Endothelial cell of umbilical vein (primary cell): ENCODE measurements at regions not wholly inside any gene's neighbourhood (a gene's known extent, or its start where the extent isn't known, plus 50 kb on each side); places are given as distances from the start of the nearest gene placed in this dataset.

Source experiments
- BruUV-seq: library from RNA; stranded (reverse); fragments of 400-500 nt; replicated peaks from 2 replicates; lab custom pipeline; 2021; lab: Mats Ljungman, UMichigan
- CTCF ChIA-PET: fragments of 300-600, 350-600 bp; sonication (Branson Sonifier 250); formaldehyde crosslinking; loops from one replicate; lab custom pipeline; 2021; ENCODE audit warnings: antibody characterized with exemption, inconsistent platforms; lab: Charles Lee
- POLR2A ChIA-PET: fragments of 300-600, 350-600 bp; sonication (Branson Sonifier 250); formaldehyde crosslinking; loops from one replicate; lab custom pipeline; 2021; ENCODE audit warnings: antibody characterized with exemption, inconsistent platforms; lab: Charles Lee
- DNase-seq: peaks from one replicate; pipeline ENCODE4 v3.0.0-alpha.2; 2011; ENCODE audit warnings: low read depth, low spot score
- FAIRE-seq: peaks from 2 replicates; lab custom pipeline; 2011; peaks lifted over from hg19 to GRCh38; lab: Jason Lieb, UNC
- H2AFZ ChIP-seq: 2 replicates; pipeline ENCODE4 v1.6.0; 2012; ENCODE audit warnings: low read depth, low read length, control low read depth, inconsistent platforms
- H3K27ac ChIP-seq: 2 replicates; pipeline ENCODE4 v1.5.1; 2011; ENCODE audit warnings: low read depth, mild to moderate bottlenecking, control low read depth, low read length, moderate library complexity; ENCODE audit not compliant: insufficient read depth
- H3K27me3 ChIP-seq, 2 experiments: 2 replicates each; pipeline versions ENCODE4 v1.6.0 to v1.6.1; 2011; ENCODE audit warnings: low read length in 2 of 2, mixed read lengths in 1 of 2; ENCODE audit not compliant: control insufficient read depth in 2 of 2, insufficient read depth in 2 of 2
- H3K36me3 ChIP-seq, 2 experiments: 2 replicates in 1 of 2; 3 replicates in 1 of 2; pipeline ENCODE4 v1.5.1; 2011; ENCODE audit warnings: low read length in 2 of 2, mild to moderate bottlenecking in 1 of 2, moderate library complexity in 1 of 2; ENCODE audit not compliant: control insufficient read depth in 2 of 2, insufficient read depth in 2 of 2; ENCODE audit errors: extremely low read depth in 1 of 2
- H3K4me1 ChIP-seq: 3 replicates; pipeline ENCODE4 v1.5.1; 2011; ENCODE audit warnings: mild to moderate bottlenecking, low read length; ENCODE audit not compliant: control insufficient read depth, insufficient read depth; ENCODE audit errors: extremely low read depth
- H3K4me2 ChIP-seq: 2 replicates; pipeline ENCODE4 v1.6.1; 2011; ENCODE audit warnings: low read length, control low read depth, mixed read lengths; ENCODE audit not compliant: insufficient read depth
- H3K4me3 ChIP-seq, 3 experiments: fragments of 200-600 bp in 1 of 3; sonication (generic), shearing (Covaris generic) in 1 of 3; replicated peaks in 1 of 3; 2 replicates each; pipeline ENCODE4 v1.5.1; 2011 to 2016; ENCODE audit warnings: control low read depth in 3 of 3, low read length in 3 of 3, mild to moderate bottlenecking in 2 of 3, inconsistent platforms in 1 of 3, low read depth in 1 of 3, moderate library complexity in 1 of 3; ENCODE audit not compliant: insufficient read depth in 1 of 3
- H3K79me2 ChIP-seq: 2 replicates; pipeline ENCODE4 v1.6.0; 2012; ENCODE audit warnings: low read length, inconsistent platforms; ENCODE audit not compliant: control insufficient read depth, insufficient read depth
- H3K9ac ChIP-seq: replicated peaks from 2 replicates; pipeline ENCODE3; 2011; ENCODE audit warnings: low read length, control low read depth; ENCODE audit not compliant: insufficient read depth; ENCODE audit errors: extremely low read depth
- H3K9me1 ChIP-seq: replicated peaks from 3 replicates; pipeline ENCODE4 v1.6.0; 2011; ENCODE audit warnings: mild to moderate bottlenecking, low read length; ENCODE audit not compliant: control insufficient read depth, insufficient read depth; ENCODE audit errors: extremely low read depth
- H3K9me3 ChIP-seq: replicated peaks from 2 replicates; pipeline ENCODE4 v1.5.1; 2012; ENCODE audit warnings: low read length, inconsistent platforms; ENCODE audit not compliant: control insufficient read depth, insufficient read depth
- H4K20me1 ChIP-seq: replicated peaks from 2 replicates; pipeline ENCODE3; 2011; ENCODE audit warnings: mild to moderate bottlenecking, low read length; ENCODE audit not compliant: control insufficient read depth, insufficient read depth; ENCODE audit errors: extremely low read depth
- EZH2 ChIP-seq: IDR thresholded peaks from 2 replicates; pipeline ENCODE4 v1.6.1; 2012; ENCODE audit warnings: borderline replicate concordance, low read depth, mild to moderate bottlenecking, moderate library complexity, low read length, inconsistent platforms; ENCODE audit not compliant: severe bottlenecking
- FOS ChIP-seq: IDR thresholded peaks from 2 replicates; pipeline ENCODE4 v1.6.1; 2011; ENCODE audit warnings: mild to moderate bottlenecking, low read length, moderate library complexity, borderline replicate concordance; ENCODE audit not compliant: insufficient read depth
- GATA2 ChIP-seq: IDR thresholded peaks from 2 replicates; pipeline ENCODE4 v1.7.0; 2011; ENCODE audit warnings: low read depth, mild to moderate bottlenecking, moderate library complexity, mixed read lengths, low read length; ENCODE audit not compliant: insufficient read length, insufficient read depth
- JUN ChIP-seq: IDR thresholded peaks from 2 replicates; pipeline ENCODE4 v1.6.1; 2011; ENCODE audit warnings: borderline replicate concordance, low read depth; ENCODE audit not compliant: insufficient read length, insufficient read depth
- MYC ChIP-seq: IDR thresholded peaks from one replicate; pipeline ENCODE4 v1.6.1; 2011; ENCODE audit warnings: mild to moderate bottlenecking, low read depth, low read length
- POLR2A ChIP-seq: IDR thresholded peaks from 2 replicates; pipeline ENCODE4 v1.6.1; 2012; ENCODE audit warnings: low read depth, mild to moderate bottlenecking, control low read depth, low read length
- POLR2AphosphoS5 ChIP-seq: IDR thresholded peaks from 2 replicates; pipeline ENCODE4 v1.6.1; 2012; ENCODE audit warnings: low read depth, mild to moderate bottlenecking, control low read depth, low read length, moderate library complexity; ENCODE audit not compliant: insufficient read depth
- dilution Hi-C: fragments of 300-500 bp; cut with MboI; formaldehyde crosslinking; loops from one replicate; pipeline ENCODE4 v1.15.0; 2019; ENCODE audit warnings: low sequenced_read_pairs; ENCODE audit not compliant: extremely low pct_ligation_motif_present
- intact Hi-C: fragments of 100-400 bp; cut with micrococcal nuclease; formaldehyde crosslinking; loops from one replicate; pipeline ENCODE4 v1.10.0; 2022
- TF ChIP-seq, protein P1 (sequence below): IDR thresholded peaks from 2 replicates; pipeline ENCODE4 v1.6.1; 2011; ENCODE audit not compliant: insufficient read depth, insufficient read length
- TF ChIP-seq, protein P2 (sequence below), 2 donors: IDR thresholded peaks; 1 replicate in 1 of 2; 2 replicates in 1 of 2; pipeline ENCODE4 v1.5.1; 2011; ENCODE audit warnings: low read length in 2 of 2, mild to moderate bottlenecking in 2 of 2, moderate library complexity in 2 of 2, control low read depth in 1 of 2, inconsistent platforms in 1 of 2, low read depth in 1 of 2; ENCODE audit not compliant: insufficient read depth in 1 of 2; ENCODE audit errors: extremely low read depth in 1 of 2

DNA sequence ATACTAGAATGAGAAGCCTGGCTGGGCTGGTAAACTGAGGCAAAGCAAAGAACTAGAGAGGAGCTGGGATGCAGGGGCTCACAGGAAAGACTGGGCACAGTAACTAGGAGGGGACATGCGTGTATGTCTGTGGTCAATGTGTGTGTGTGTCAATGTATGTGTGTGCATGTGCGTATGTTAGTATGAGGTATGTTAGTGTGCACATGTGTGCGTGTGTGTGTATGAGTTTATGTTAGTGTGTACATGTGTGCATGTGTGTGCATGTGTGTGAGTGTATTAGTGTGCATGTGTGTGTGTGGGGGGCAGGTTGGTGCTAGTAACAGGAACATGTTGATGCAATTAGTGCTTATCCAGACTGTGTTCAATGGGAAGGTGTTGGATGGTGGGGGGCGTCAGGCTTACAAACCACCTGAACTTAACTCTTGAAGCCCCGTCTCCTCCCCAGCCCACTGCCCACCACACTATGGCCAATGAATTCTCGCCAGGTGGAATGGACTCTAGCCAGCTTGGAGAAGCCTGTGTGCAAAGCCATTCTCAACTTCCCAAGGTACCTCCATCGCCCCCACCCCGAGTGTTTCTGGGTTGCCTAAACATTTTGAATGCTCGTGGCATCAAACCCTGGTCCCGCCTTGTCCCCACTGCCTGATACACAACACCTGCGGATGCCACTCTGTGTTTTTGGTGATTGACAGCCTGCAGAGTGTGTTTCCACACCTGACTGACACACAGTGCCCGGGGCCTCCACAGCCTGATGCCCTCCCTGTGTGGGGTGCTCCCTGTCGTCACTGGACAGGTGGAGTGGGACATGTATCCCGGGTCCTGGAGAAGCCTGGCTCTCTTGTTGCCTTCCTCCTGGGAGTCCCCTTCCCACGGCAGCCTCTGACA lies 90.1 kb upstream of the ASB18 start:
- intact Hi-C loops (loop anchor here (5.0 kb wide), 1 partner anchor 158 kb away; no protein-coding TSS in a partner anchor), dilution Hi-C loops (no loop called here)
- DNase-seq, result no peak
- no peaks in the 10 kb centered on the region for H3K9me3 ChIP-seq
- no peaks in the 10 kb centered on the region for H3K4me1 ChIP-seq
- no peak overlapping the region for H3K4me2 ChIP-seq
- no TSS peak for BruUV-seq
- no peak overlapping the region for H3K27ac ChIP-seq
- TF ChIP-seq POLR2A (no peak), POLR2AphosphoS5 (no peak), GATA2 (no peak), FOS (no peak), JUN (no peak), MYC (no peak), EZH2 (no peak)
- TF ChIP-seq, protein P1, sequence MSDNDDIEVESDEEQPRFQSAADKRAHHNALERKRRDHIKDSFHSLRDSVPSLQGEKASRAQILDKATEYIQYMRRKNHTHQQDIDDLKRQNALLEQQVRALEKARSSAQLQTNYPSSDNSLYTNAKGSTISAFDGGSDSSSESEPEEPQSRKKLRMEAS, result no peak
- TF ChIP-seq, protein P2, sequence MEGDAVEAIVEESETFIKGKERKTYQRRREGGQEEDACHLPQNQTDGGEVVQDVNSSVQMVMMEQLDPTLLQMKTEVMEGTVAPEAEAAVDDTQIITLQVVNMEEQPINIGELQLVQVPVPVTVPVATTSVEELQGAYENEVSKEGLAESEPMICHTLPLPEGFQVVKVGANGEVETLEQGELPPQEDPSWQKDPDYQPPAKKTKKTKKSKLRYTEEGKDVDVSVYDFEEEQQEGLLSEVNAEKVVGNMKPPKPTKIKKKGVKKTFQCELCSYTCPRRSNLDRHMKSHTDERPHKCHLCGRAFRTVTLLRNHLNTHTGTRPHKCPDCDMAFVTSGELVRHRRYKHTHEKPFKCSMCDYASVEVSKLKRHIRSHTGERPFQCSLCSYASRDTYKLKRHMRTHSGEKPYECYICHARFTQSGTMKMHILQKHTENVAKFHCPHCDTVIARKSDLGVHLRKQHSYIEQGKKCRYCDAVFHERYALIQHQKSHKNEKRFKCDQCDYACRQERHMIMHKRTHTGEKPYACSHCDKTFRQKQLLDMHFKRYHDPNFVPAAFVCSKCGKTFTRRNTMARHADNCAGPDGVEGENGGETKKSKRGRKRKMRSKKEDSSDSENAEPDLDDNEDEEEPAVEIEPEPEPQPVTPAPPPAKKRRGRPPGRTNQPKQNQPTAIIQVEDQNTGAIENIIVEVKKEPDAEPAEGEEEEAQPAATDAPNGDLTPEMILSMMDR (IDR thresholded peaks at IDR 0.05; ENCODE audit: extremely low read depth in 1 of 2, insufficient read depth in 1 of 2, low read depth in 1 of 2, low read length in 2 of 2), result no peak
- H3K79me2 ChIP-seq, result no peaks in the 10 kb centered on the region
- no peaks in the 10 kb centered on the region for H3K36me3 ChIP-seq
- no peaks in the 10 kb centered on the region for H3K9me1 ChIP-seq
- CTCF ChIA-PET, result interaction anchor here (0.7 to 7.6 kb wide), 6 partner anchors 216 to 719 kb away, joined by 3 to 67 read pairs (median 9); partner anchors contain the start of gene ACKR3
- H3K9ac ChIP-seq, result no peak overlapping the region
- no peak for FAIRE-seq
- H2AFZ ChIP-seq, result no peak overlapping the region
- POLR2A ChIA-PET, result no interaction called here
- no peaks in the 10 kb centered on the region for H4K20me1 ChIP-seq
- no peaks in the 10 kb centered on the region for H3K27me3 ChIP-seq
- H3K4me3 ChIP-seq, result no peak overlapping the region
